ENCODE measurements at regions not wholly inside any gene's neighbourhood (a gene's known extent, or its start where the extent isn't known, plus 50 kb on each side); places are given as distances from the start of the nearest gene placed in this dataset.
A peak's percentile ranks its signal among the peaks of the same experiment; 100 is the strongest.

GRCh38 chr11:76298255-76298654 is 82.7 kb downstream of the THAP12 start:
- DNase-seq (ENCODE audit: low read depth, low spot score) = no peak

GRCh38 chr11:76296731-76297542 is 84.0 kb downstream of the THAP12 start:
- DNase-seq (ENCODE audit: low read depth, low spot score) = no peak

GRCh38 chr11:76293189-76293631 is 86.9 kb upstream of the WNT11 start:
- DNase-seq (ENCODE audit: low read depth, low spot score) = no peak

GRCh38 chr11:76292583-76293188 is 86.4 kb upstream of the WNT11 start:
- DNase-seq (ENCODE audit: low read depth, low spot score) = no peak

GRCh38 chr11:76291576-76292526 is 85.5 kb upstream of the WNT11 start:
- peak; percentile 76 for DNase-seq (ENCODE audit: low read depth, low spot score)

- DNase-seq (ENCODE audit: low read depth, low spot score) = no peak
Observed at GRCh38 chr11:76288166-76288980, 82.1 kb upstream of the WNT11 start.

- DNase-seq (ENCODE audit: low read depth, low spot score) = no peak
Observed at GRCh38 chr11:76287227-76287626, 80.9 kb upstream of the WNT11 start.

GRCh38 chr11:76285397-76286104 is 79.2 kb upstream of the WNT11 start:
- DNase-seq (ENCODE audit: low read depth, low spot score) = no peak

GRCh38 chr11:76284161-76284560 is 77.9 kb upstream of the WNT11 start:
- peak; percentile 74 for DNase-seq (ENCODE audit: low read depth, low spot score)

GRCh38 chr11:76282811-76283595 is 76.7 kb upstream of the WNT11 start:
- DNase-seq (ENCODE audit: low read depth, low spot score) = no peak

GRCh38 chr11:76282172-76282571 is 75.9 kb upstream of the WNT11 start:
- no peak for DNase-seq (ENCODE audit: low read depth, low spot score)

- no peak for DNase-seq (ENCODE audit: low read depth, low spot score)
Observed at GRCh38 chr11:76281558-76281906, 75.2 kb upstream of the WNT11 start.

GRCh38 chr11:76280882-76281557 is 74.7 kb upstream of the WNT11 start:
- DNase-seq (ENCODE audit: low read depth, low spot score) = no peak

- DNase-seq (ENCODE audit: low read depth, low spot score) = no peak
Observed at GRCh38 chr11:76280151-76280881, 74.0 kb upstream of the WNT11 start.

GRCh38 chr11:76279646-76280045 is 73.3 kb upstream of the WNT11 start:
- no peak for DNase-seq (ENCODE audit: low read depth, low spot score)

GRCh38 chr11:76279038-76279437 is 72.7 kb upstream of the WNT11 start:
- no peak for DNase-seq (ENCODE audit: low read depth, low spot score)

GRCh38 chr11:76278526-76278925 is 72.2 kb upstream of the WNT11 start:
- DNase-seq (ENCODE audit: low read depth, low spot score) = no peak

- DNase-seq (ENCODE audit: low read depth, low spot score) = peak; percentile 54
Observed at GRCh38 chr11:76277298-76278175, 71.2 kb upstream of the WNT11 start.

Data from ELF-1 (cell line).